ENCODE measurements at regions not wholly inside any gene's neighbourhood (a gene's known extent, or its start where the extent isn't known, plus 50 kb on each side); places are given as distances from the start of the nearest gene placed in this dataset.

GRCh38 chrX:125492439-125492838 is 172.8 kb downstream of the TEX13C start:
- ChIA-PET POLR2A (interaction anchor here (0.6 to 1.4 kb wide), 3 partner anchors 11 to 1885 kb away, joined by 3 to 6 read pairs (median 4); no protein-coding TSS in a partner anchor), CTCF (ENCODE audit: low intra/inter-chr PET ratio) (no interaction called here)
- WGBS (ENCODE audit: insufficient coverage, low coverage, missing lambda C conversion rate), result 4% methylated on average over 2 of the region's 2 CpGs
- in situ Hi-C loops (cut with MboI) (no loop called here), intact Hi-C loops (cut with micrococcal nuclease) (loop anchor here (5.0 kb wide), 1 partner anchor 50 kb away; no protein-coding TSS in a partner anchor)
- no peaks in the 10 kb centered on the region for H3K9me1 ChIP-seq (ENCODE audit: control insufficient read depth, insufficient read depth, low read length)
- peaks cover 0 to 2% of the 10 kb centered on the region in 2 experiments; a peak in 2 of 5 replicates for H3K4me1 ChIP-seq (replicated peaks in 1 of 2; ENCODE audit: control insufficient read depth in 2 of 2, insufficient read depth in 2 of 2, low read length in 2 of 2)
- no peaks in the 10 kb centered on the region for H4K20me1 ChIP-seq (replicated peaks; ENCODE audit: control insufficient read depth, insufficient read depth, low read length)
- peak overlapping the region in 1 of 2 experiments; percentile 16; a peak in 1 of 4 replicates for H3K9ac ChIP-seq (ENCODE audit: insufficient read depth in 1 of 2, low read depth in 2 of 2, low read length in 2 of 2)
- peak overlapping the region; percentile 82 for H3K27ac ChIP-seq (ENCODE audit: extremely low read depth, low read depth, low read length)
- no peaks in the 10 kb centered on the region for H3K27me3 ChIP-seq (ENCODE audit: control insufficient read depth in 2 of 2, insufficient read depth in 2 of 2, low read length in 2 of 2)
- peak; percentile 12 to 76 (median 40) for DNase-seq (ENCODE audit: extremely low read depth in 1 of 4, low spot score in 3 of 4)
- ATAC-seq, result peak; percentile 98
- H3K4me3 ChIP-seq, result no peak overlapping the region
- peak; percentile 89 for FAIRE-seq
- H3K4me2 ChIP-seq (ENCODE audit: insufficient read depth, low read length), result peak overlapping the region; percentile 43
- BruUV-seq (replicated peaks), result no TSS peak
- no peaks in the 10 kb centered on the region; the same call in 2 of the 3 replicates for H3K36me3 ChIP-seq (ENCODE audit: control insufficient read depth, insufficient read depth, low read length)
- H3K9me3 ChIP-seq (replicated peaks; ENCODE audit: control insufficient read depth, insufficient read depth, low read depth, low read length), result peaks cover 6% of the 10 kb centered on the region; the same call in 1 of the 2 replicates
- H2AFZ ChIP-seq (ENCODE audit: low read depth, low read length), result peak overlapping the region; percentile 62
- H3K79me2 ChIP-seq (ENCODE audit: control insufficient read depth, insufficient read depth, low read length), result no peaks in the 10 kb centered on the region
- peak; percentile 47; the same call in 1 of the 2 replicates for TF ChIP-seq SOX6 (IDR thresholded peaks at IDR 0.05)
- TF ChIP-seq POLR2AphosphoS5 (IDR thresholded peaks at IDR 0.05; ENCODE audit: control insufficient read depth, insufficient read depth, low read depth, low read length), result peak; percentile 77
- TF ChIP-seq PHB2 (IDR thresholded peaks at IDR 0.05; ENCODE audit: low read depth), result peak; percentile 53; the same call in 1 of the 2 replicates
- TF ChIP-seq TCF3 (CRISPR knock-in tag; IDR thresholded peaks at IDR 0.05), result peak; percentile 90
- peak; percentile 95 for TF ChIP-seq TEAD4 (IDR thresholded peaks at IDR 0.05; ENCODE audit: low read length)
- TF ChIP-seq TEAD4 (CRISPR knock-in tag; IDR thresholded peaks at IDR 0.05; ENCODE audit: borderline replicate concordance), result no peak
- no peak for TF ChIP-seq PURB (CRISPR knock-in tag; IDR thresholded peaks at IDR 0.05; ENCODE audit: low read depth)
- no peak for TF ChIP-seq KLF6 (CRISPR knock-in tag; IDR thresholded peaks at IDR 0.05; ENCODE audit: borderline replicate concordance)
- TF ChIP-seq PML (IDR thresholded peaks at IDR 0.05; ENCODE audit: low read length), result peak; percentile 70
- peak; percentile 88 for TF ChIP-seq NCOR1 (IDR thresholded peaks at IDR 0.05)
- TF ChIP-seq CBFA2T2 (conservative IDR thresholded peaks at IDR 0.05), result peak; percentile 91
- TF ChIP-seq, protein P1, sequence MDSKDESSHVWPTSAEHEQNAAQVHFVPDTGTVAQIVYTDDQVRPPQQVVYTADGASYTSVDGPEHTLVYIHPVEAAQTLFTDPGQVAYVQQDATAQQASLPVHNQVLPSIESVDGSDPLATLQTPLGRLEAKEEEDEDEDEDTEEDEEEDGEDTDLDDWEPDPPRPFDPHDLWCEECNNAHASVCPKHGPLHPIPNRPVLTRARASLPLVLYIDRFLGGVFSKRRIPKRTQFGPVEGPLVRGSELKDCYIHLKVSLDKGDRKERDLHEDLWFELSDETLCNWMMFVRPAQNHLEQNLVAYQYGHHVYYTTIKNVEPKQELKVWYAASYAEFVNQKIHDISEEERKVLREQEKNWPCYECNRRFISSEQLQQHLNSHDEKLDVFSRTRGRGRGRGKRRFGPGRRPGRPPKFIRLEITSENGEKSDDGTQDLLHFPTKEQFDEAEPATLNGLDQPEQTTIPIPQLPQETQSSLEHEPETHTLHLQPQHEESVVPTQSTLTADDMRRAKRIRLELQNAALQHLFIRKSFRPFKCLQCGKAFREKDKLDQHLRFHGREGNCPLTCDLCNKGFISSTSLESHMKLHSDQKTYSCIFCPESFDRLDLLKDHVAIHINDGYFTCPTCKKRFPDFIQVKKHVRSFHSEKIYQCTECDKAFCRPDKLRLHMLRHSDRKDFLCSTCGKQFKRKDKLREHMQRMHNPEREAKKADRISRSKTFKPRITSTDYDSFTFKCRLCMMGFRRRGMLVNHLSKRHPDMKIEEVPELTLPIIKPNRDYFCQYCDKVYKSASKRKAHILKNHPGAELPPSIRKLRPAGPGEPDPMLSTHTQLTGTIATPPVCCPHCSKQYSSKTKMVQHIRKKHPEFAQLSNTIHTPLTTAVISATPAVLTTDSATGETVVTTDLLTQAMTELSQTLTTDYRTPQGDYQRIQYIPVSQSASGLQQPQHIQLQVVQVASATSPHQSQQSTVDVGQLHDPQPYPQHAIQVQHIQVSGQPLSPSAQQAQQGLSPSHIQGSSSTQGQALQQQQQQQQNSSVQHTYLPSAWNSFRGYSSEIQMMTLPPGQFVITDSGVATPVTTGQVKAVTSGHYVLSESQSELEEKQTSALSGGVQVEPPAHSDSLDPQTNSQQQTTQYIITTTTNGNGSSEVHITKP (IDR thresholded peaks at IDR 0.05; ENCODE audit: partially characterized antibody), result peak; percentile 13
- TF ChIP-seq ZFP30 (CRISPR knock-in tag; IDR thresholded peaks at IDR 0.05; ENCODE audit: borderline replicate concordance), result no peak
- 0 out of 4 replicates have a peak, but pooled peaks of 1 of the 2 experiments have one; percentile 24 for TF ChIP-seq TBL1XR1 (IDR thresholded peaks at IDR 0.05; ENCODE audit: low read length in 2 of 2)
- peak; percentile 68 for TF ChIP-seq NFIC (IDR thresholded peaks at IDR 0.05)
- peak; percentile 80 for TF ChIP-seq STAT5A (IDR thresholded peaks at IDR 0.05; ENCODE audit: borderline replicate concordance, low read length)
- TF ChIP-seq CBX3 (IDR thresholded peaks at IDR 0.05; ENCODE audit: borderline replicate concordance in 1 of 2, low read length in 2 of 2), result peak in 1 of 2 experiments; percentile 19; a peak in 1 of 3 replicates
- TF ChIP-seq CHAMP1 (IDR thresholded peaks at IDR 0.05), result peak; percentile 60
- TF ChIP-seq EWSR1 (IDR thresholded peaks at IDR 0.05; ENCODE audit: borderline replicate concordance, low read depth, partially characterized antibody), result no peak
